ENCODE measurements at regions not wholly inside any gene's neighbourhood (a gene's known extent, or its start where the extent isn't known, plus 50 kb on each side); places are given as distances from the start of the nearest gene placed in this dataset.

DNA sequence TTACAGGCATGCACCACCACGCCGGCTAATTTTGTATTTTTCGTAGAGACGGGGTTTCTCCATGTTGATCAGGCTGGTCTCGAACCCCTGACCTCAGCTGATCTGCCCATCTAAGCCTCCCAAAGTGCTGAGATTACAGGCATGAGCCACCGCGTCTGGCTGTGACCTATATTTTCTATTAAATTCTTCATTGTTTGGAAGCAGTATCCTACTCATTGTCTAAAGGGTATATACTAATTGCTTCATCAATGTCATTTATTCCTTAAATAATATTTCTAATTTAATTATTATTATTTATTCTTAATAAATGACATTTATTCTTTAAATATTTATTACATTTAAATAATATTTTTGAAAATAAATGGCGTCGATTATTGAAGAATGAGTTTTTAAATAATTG, 817.3 kb upstream of the API5 start:
- no peak overlapping the region for H3K27ac ChIP-seq (ENCODE audit: low read length)
- H3K36me3 ChIP-seq (ENCODE audit: insufficient read depth, low read length), result no peaks in the 10 kb centered on the region
- H4K20me1 ChIP-seq (ENCODE audit: insufficient read depth), result no peaks in the 10 kb centered on the region
- H3F3A ChIP-seq (ENCODE audit: insufficient read depth, low read length, poor library complexity, severe bottlenecking), result no peaks in the 10 kb centered on the region
- H2AFZ ChIP-seq (ENCODE audit: low read depth, low read length), result no peak overlapping the region
- H3K9me3 ChIP-seq (ENCODE audit: low read length), result no peaks in the 10 kb centered on the region
- H3K27me3 ChIP-seq (ENCODE audit: insufficient read depth, low read depth, low read length), result no peaks in the 10 kb centered on the region
- H3K9me2 ChIP-seq (ENCODE audit: insufficient read depth, low read length), result no peaks in the 10 kb centered on the region
- TF ChIP-seq, protein P1, sequence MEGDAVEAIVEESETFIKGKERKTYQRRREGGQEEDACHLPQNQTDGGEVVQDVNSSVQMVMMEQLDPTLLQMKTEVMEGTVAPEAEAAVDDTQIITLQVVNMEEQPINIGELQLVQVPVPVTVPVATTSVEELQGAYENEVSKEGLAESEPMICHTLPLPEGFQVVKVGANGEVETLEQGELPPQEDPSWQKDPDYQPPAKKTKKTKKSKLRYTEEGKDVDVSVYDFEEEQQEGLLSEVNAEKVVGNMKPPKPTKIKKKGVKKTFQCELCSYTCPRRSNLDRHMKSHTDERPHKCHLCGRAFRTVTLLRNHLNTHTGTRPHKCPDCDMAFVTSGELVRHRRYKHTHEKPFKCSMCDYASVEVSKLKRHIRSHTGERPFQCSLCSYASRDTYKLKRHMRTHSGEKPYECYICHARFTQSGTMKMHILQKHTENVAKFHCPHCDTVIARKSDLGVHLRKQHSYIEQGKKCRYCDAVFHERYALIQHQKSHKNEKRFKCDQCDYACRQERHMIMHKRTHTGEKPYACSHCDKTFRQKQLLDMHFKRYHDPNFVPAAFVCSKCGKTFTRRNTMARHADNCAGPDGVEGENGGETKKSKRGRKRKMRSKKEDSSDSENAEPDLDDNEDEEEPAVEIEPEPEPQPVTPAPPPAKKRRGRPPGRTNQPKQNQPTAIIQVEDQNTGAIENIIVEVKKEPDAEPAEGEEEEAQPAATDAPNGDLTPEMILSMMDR (IDR thresholded peaks at IDR 0.05; ENCODE audit: poor library complexity, severe bottlenecking), result no peak
- H3K79me2 ChIP-seq (replicated peaks; ENCODE audit: insufficient read depth, low read length), result no peaks in the 10 kb centered on the region
- no peak overlapping the region for H3K9ac ChIP-seq (ENCODE audit: low read length)
- no peak overlapping the region for H3K4me3 ChIP-seq (ENCODE audit: low read length)
- no peak overlapping the region for H3K4me2 ChIP-seq (ENCODE audit: low read length)

DNA sequence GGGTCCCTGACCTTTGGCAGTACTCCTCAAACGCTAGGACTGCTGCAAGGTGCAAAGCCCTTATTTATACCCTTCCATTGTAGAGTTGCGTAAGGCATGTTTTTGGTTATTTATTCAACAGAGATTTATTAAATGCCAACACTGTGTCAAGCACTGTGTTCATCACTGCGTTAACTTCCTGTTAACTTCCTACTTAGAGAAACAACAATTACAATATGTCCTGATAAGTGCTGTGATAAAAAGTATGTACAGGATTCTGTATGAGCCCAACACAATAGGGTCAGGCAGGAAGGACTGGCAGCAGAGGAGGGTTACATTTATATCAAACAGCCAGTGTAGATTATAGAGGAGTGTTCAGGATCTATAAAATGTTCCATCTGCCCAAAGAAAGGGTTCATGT, 812.8 kb upstream of the API5 start:
- Histone ChIP-seq H3K27me3 (ENCODE audit: insufficient read depth, low read depth, low read length) (no peaks in the 10 kb centered on the region), H3K4me2 (ENCODE audit: low read length) (no peak overlapping the region), H3K9me3 (ENCODE audit: low read length) (no peaks in the 10 kb centered on the region), H4K20me1 (ENCODE audit: insufficient read depth) (no peaks in the 10 kb centered on the region), H3F3A (ENCODE audit: insufficient read depth, low read length, poor library complexity, severe bottlenecking) (no peaks in the 10 kb centered on the region), H3K4me3 (ENCODE audit: low read length) (no peak overlapping the region), H3K27ac (ENCODE audit: low read length) (no peak overlapping the region), H3K9me2 (ENCODE audit: insufficient read depth, low read length) (no peaks in the 10 kb centered on the region), H3K36me3 (ENCODE audit: insufficient read depth, low read length) (no peaks in the 10 kb centered on the region), H3K79me2 (replicated peaks; ENCODE audit: insufficient read depth, low read length) (no peaks in the 10 kb centered on the region), H2AFZ (ENCODE audit: low read depth, low read length) (no peak overlapping the region), H3K9ac (ENCODE audit: low read length) (no peak overlapping the region)
- TF ChIP-seq POLR2AphosphoS5 (IDR thresholded peaks at IDR 0.05), result no peak
- TF ChIP-seq, protein P1 (IDR thresholded peaks at IDR 0.05; ENCODE audit: poor library complexity, severe bottlenecking), result no peak
- no peak for TF ChIP-seq EZH2 (IDR thresholded peaks at IDR 0.05; ENCODE audit: borderline replicate concordance, insufficient read depth, low read length, poor library complexity, severe bottlenecking)
- TF ChIP-seq RAD21 (conservative IDR thresholded peaks at IDR 0.05), result no peak
- no peak for TF ChIP-seq EP300 (conservative IDR thresholded peaks at IDR 0.05; ENCODE audit: poor library complexity, severe bottlenecking)
- no peak for TF ChIP-seq MXI1 (conservative IDR thresholded peaks at IDR 0.05; ENCODE audit: poor library complexity, severe bottlenecking)
- TF ChIP-seq SMC3 (conservative IDR thresholded peaks at IDR 0.05; ENCODE audit: poor library complexity), result no peak
- TF ChIP-seq TAF1 (IDR thresholded peaks at IDR 0.05; ENCODE audit: low read depth), result no peak
- TF ChIP-seq, protein P2, sequence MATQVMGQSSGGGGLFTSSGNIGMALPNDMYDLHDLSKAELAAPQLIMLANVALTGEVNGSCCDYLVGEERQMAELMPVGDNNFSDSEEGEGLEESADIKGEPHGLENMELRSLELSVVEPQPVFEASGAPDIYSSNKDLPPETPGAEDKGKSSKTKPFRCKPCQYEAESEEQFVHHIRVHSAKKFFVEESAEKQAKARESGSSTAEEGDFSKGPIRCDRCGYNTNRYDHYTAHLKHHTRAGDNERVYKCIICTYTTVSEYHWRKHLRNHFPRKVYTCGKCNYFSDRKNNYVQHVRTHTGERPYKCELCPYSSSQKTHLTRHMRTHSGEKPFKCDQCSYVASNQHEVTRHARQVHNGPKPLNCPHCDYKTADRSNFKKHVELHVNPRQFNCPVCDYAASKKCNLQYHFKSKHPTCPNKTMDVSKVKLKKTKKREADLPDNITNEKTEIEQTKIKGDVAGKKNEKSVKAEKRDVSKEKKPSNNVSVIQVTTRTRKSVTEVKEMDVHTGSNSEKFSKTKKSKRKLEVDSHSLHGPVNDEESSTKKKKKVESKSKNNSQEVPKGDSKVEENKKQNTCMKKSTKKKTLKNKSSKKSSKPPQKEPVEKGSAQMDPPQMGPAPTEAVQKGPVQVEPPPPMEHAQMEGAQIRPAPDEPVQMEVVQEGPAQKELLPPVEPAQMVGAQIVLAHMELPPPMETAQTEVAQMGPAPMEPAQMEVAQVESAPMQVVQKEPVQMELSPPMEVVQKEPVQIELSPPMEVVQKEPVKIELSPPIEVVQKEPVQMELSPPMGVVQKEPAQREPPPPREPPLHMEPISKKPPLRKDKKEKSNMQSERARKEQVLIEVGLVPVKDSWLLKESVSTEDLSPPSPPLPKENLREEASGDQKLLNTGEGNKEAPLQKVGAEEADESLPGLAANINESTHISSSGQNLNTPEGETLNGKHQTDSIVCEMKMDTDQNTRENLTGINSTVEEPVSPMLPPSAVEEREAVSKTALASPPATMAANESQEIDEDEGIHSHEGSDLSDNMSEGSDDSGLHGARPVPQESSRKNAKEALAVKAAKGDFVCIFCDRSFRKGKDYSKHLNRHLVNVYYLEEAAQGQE (IDR thresholded peaks at IDR 0.05; ENCODE audit: borderline replicate concordance), result no peak
